Naive B cell (primary cell): ENCODE measurements at regions not wholly inside any gene's neighbourhood (a gene's known extent, or its start where the extent isn't known, plus 50 kb on each side); places are given as distances from the start of the nearest gene placed in this dataset.
A peak's percentile ranks its signal among the peaks of the same experiment; 100 is the strongest.
"Not testable (repeated sequence)": the region's sequence is repeated elsewhere in the genome, so short reads cannot be mapped to it uniquely, and the experiment has no call there.

Experiments
- ATAC-seq, 2 donors: fragments of 150-1000 bp; cut with Tn5 transposase; 2 replicates each; pipeline ENCODE4 v1.10.0; 2021; ENCODE audit warnings: low read depth in 2 of 2, mild to moderate bottlenecking in 2 of 2, moderate library complexity in 2 of 2
- DNase-seq: peaks from one replicate; pipeline ENCODE4 v3.0.0; 2022
- H3K27ac Mint-ChIP-seq, 6 donors: one replicate each; pipeline ENCODE4 v1.8.0; 2020 to 2022; ENCODE audit warnings: mild to moderate bottlenecking in 6 of 6, mixed read lengths in 6 of 6, moderate library complexity in 5 of 6, inconsistent platforms in 2 of 6
- H3K27me3 Mint-ChIP-seq, 3 donors: one replicate each; pipeline ENCODE4 v1.8.0; 2021 to 2022; ENCODE audit warnings: mixed read lengths in 3 of 3, mild to moderate bottlenecking in 1 of 3
- H3K36me3 Mint-ChIP-seq, 2 donors: one replicate each; pipeline ENCODE4 v1.8.0; 2020 to 2022; ENCODE audit warnings: mixed read lengths in 2 of 2, inconsistent platforms in 1 of 2, mild to moderate bottlenecking in 1 of 2
- H3K4me1 Mint-ChIP-seq, 3 donors: one replicate each; pipeline ENCODE4 v1.8.0; 2020 to 2022; ENCODE audit warnings: mixed read lengths in 3 of 3, inconsistent platforms in 1 of 3, mild to moderate bottlenecking in 1 of 3, moderate library complexity in 1 of 3
- H3K4me3 Mint-ChIP-seq, 8 donors: one replicate each; pipeline ENCODE4 v1.8.0; 2020 to 2022; ENCODE audit warnings: mild to moderate bottlenecking in 8 of 8, mixed read lengths in 8 of 8, moderate library complexity in 8 of 8, inconsistent platforms in 2 of 8
- H3K9me3 Mint-ChIP-seq, 7 donors: one replicate each; pipeline ENCODE4 v1.8.0; 2020 to 2022; ENCODE audit warnings: mixed read lengths in 7 of 7, mild to moderate bottlenecking in 5 of 7, inconsistent platforms in 2 of 7, moderate library complexity in 1 of 7

GRCh38 chr3:64375737-64376136 is 150.5 kb upstream of the PRICKLE2 start:
- H3K4me1 Mint-ChIP-seq, result no peaks in the 10 kb centered on the region
- H3K36me3 Mint-ChIP-seq, result no peaks in the 10 kb centered on the region
- no peak overlapping the region for H3K4me3 Mint-ChIP-seq
- ATAC-seq (no peak), DNase-seq (no peak)
- H3K27ac Mint-ChIP-seq, result no peak overlapping the region
- no peaks in the 10 kb centered on the region for H3K27me3 Mint-ChIP-seq
- H3K9me3 Mint-ChIP-seq, result peaks cover 0 to 16% (median 0%) of the 10 kb centered on the region in 7 donors

GRCh38 chr3:64369390-64369789 is 144.1 kb upstream of the PRICKLE2 start:
- no peak for ATAC-seq
- no peak overlapping the region for H3K27ac Mint-ChIP-seq

GRCh38 chr3:64368257-64369020 is 143.2 kb upstream of the PRICKLE2 start:
- no peak overlapping the region for H3K27ac Mint-ChIP-seq
- DNase-seq (no peak), ATAC-seq (no peak)
- H3K27me3 Mint-ChIP-seq, result peaks cover 0 to 9% (median 0%) of the 10 kb centered on the region in 3 donors
- H3K4me1 Mint-ChIP-seq, result no peaks in the 10 kb centered on the region
- H3K9me3 Mint-ChIP-seq, result peaks cover 0 to 6% (median 0%) of the 10 kb centered on the region in 7 donors
- H3K4me3 Mint-ChIP-seq, result no peak overlapping the region
- no peaks in the 10 kb centered on the region for H3K36me3 Mint-ChIP-seq

More at GRCh38 chr3:64369390-64369789, 144.1 kb upstream of the PRICKLE2 start:
- Mint-ChIP-seq H3K4me1 (no peaks in the 10 kb centered on the region), H3K9me3 (peaks cover 0 to 6% (median 0%) of the 10 kb centered on the region in 7 donors), H3K36me3 (no peaks in the 10 kb centered on the region), H3K4me3 (no peak overlapping the region), H3K27me3 (peaks cover 0 to 8% (median 0%) of the 10 kb centered on the region in 3 donors)
- no peak for DNase-seq

GRCh38 chr3:64365877-64366276 is 140.6 kb upstream of the PRICKLE2 start:
- Mint-ChIP-seq H3K4me1 (no peaks in the 10 kb centered on the region), H3K27me3 (peaks cover 0 to 9% (median 0%) of the 10 kb centered on the region in 3 donors), H3K4me3 (no peak overlapping the region), H3K9me3 (peaks cover 0 to 6% (median 0%) of the 10 kb centered on the region in 7 donors), H3K36me3 (no peaks in the 10 kb centered on the region), H3K27ac (no peak overlapping the region)
- ATAC-seq (no peak), DNase-seq (no peak)

- no peaks in the 10 kb centered on the region for H3K36me3 Mint-ChIP-seq
- H3K4me3 Mint-ChIP-seq, result no peak overlapping the region
- H3K9me3 Mint-ChIP-seq, result peaks cover 0 to 6% (median 0%) of the 10 kb centered on the region in 7 donors
- peaks cover 0 to 9% (median 0%) of the 10 kb centered on the region in 3 donors for H3K27me3 Mint-ChIP-seq
- ATAC-seq (no peak), DNase-seq (no peak)
- no peaks in the 10 kb centered on the region for H3K4me1 Mint-ChIP-seq
- H3K27ac Mint-ChIP-seq, result no peak overlapping the region
Observed at GRCh38 chr3:64363842-64364241, 138.6 kb upstream of the PRICKLE2 start.

GRCh38 chr3:64361962-64362735 is 136.9 kb upstream of the PRICKLE2 start:
- no peak overlapping the region for H3K27ac Mint-ChIP-seq
- ATAC-seq, result no peak
- peaks cover 0 to 6% (median 0%) of the 10 kb centered on the region in 3 donors for H3K27me3 Mint-ChIP-seq
- no peak for DNase-seq
- no peaks in the 10 kb centered on the region for H3K4me1 Mint-ChIP-seq
- H3K9me3 Mint-ChIP-seq, result peaks cover 0 to 6% (median 0%) of the 10 kb centered on the region in 7 donors
- H3K4me3 Mint-ChIP-seq, result no peak overlapping the region
- H3K36me3 Mint-ChIP-seq, result no peaks in the 10 kb centered on the region

GRCh38 chr3:64361036-64361435 is 135.8 kb upstream of the PRICKLE2 start:
- not testable (repeated sequence) for H3K27ac Mint-ChIP-seq, H3K36me3 Mint-ChIP-seq, H3K4me3 Mint-ChIP-seq, H3K27me3 Mint-ChIP-seq, ATAC-seq, H3K9me3 Mint-ChIP-seq, H3K4me1 Mint-ChIP-seq, DNase-seq

- Mint-ChIP-seq H3K36me3 (no peaks in the 10 kb centered on the region), H3K9me3 (peaks cover 0 to 6% (median 0%) of the 10 kb centered on the region in 7 donors), H3K4me1 (peaks cover 0 to 5% (median under 1%) of the 10 kb centered on the region in 3 donors), H3K27me3 (peaks cover 0 to 4% (median 0%) of the 10 kb centered on the region in 3 donors), H3K4me3 (no peak overlapping the region), H3K27ac (no peak overlapping the region)
- no peak for DNase-seq
- ATAC-seq, result no peak
Observed at GRCh38 chr3:64360280-64360679, 135.0 kb upstream of the PRICKLE2 start.

- H3K9me3 Mint-ChIP-seq, result peaks cover 0 to 6% (median 0%) of the 10 kb centered on the region in 7 donors
- ATAC-seq (no peak), DNase-seq (no peak)
- H3K27ac Mint-ChIP-seq, result no peak overlapping the region
- H3K4me1 Mint-ChIP-seq, result peaks cover 0 to 10% (median 3%) of the 10 kb centered on the region in 3 donors
- no peaks in the 10 kb centered on the region for H3K36me3 Mint-ChIP-seq
- H3K27me3 Mint-ChIP-seq, result peaks cover 0 to 4% (median 0%) of the 10 kb centered on the region in 3 donors
- H3K4me3 Mint-ChIP-seq, result no peak overlapping the region
Observed at GRCh38 chr3:64359735-64360134, 134.5 kb upstream of the PRICKLE2 start.

- H3K27me3 Mint-ChIP-seq, result no peaks in the 10 kb centered on the region
- H3K4me3 Mint-ChIP-seq, result peak overlapping the region in 1 of 8 donors; percentile 2
- no peak overlapping the region for H3K27ac Mint-ChIP-seq
Observed at GRCh38 chr3:64358853-64359252, 133.6 kb upstream of the PRICKLE2 start.

GRCh38 chr3:64358176-64358575 is 132.9 kb upstream of the PRICKLE2 start:
- Mint-ChIP-seq H3K9me3 (peaks cover 0 to 6% (median 0%) of the 10 kb centered on the region in 7 donors), H3K36me3 (no peaks in the 10 kb centered on the region), H3K27ac (no peak overlapping the region), H3K4me1 (peaks cover 0 to 10% (median 3%) of the 10 kb centered on the region in 3 donors), H3K27me3 (no peaks in the 10 kb centered on the region), H3K4me3 (no peak overlapping the region)
- ATAC-seq (no peak), DNase-seq (no peak)

More at GRCh38 chr3:64358853-64359252, 133.6 kb upstream of the PRICKLE2 start:
- ATAC-seq, result no peak
- Mint-ChIP-seq H3K36me3 (no peaks in the 10 kb centered on the region), H3K9me3 (peaks cover 0 to 6% (median 0%) of the 10 kb centered on the region in 7 donors), H3K4me1 (peaks cover 0 to 10% (median 3%) of the 10 kb centered on the region in 3 donors)
- DNase-seq, result no peak

- H3K9me3 Mint-ChIP-seq, result peaks cover 0 to 6% (median 0%) of the 10 kb centered on the region in 7 donors
- H3K36me3 Mint-ChIP-seq, result no peaks in the 10 kb centered on the region
- H3K27me3 Mint-ChIP-seq, result no peaks in the 10 kb centered on the region
- peaks cover 0 to 10% (median 3%) of the 10 kb centered on the region in 3 donors for H3K4me1 Mint-ChIP-seq
- ATAC-seq (no peak), DNase-seq (no peak)
- no peak overlapping the region for H3K27ac Mint-ChIP-seq
- no peak overlapping the region for H3K4me3 Mint-ChIP-seq
Observed at GRCh38 chr3:64357481-64357880, 132.2 kb upstream of the PRICKLE2 start.

- no peaks in the 10 kb centered on the region for H3K36me3 Mint-ChIP-seq
- H3K9me3 Mint-ChIP-seq, result peaks cover 0 to 6% (median 0%) of the 10 kb centered on the region in 7 donors
- no peak overlapping the region for H3K4me3 Mint-ChIP-seq
- H3K27me3 Mint-ChIP-seq, result no peaks in the 10 kb centered on the region
- no peak for DNase-seq
- peaks cover 0 to 10% (median 3%) of the 10 kb centered on the region in 3 donors for H3K4me1 Mint-ChIP-seq
- peak in 1 of 2 donors; percentile 20 for ATAC-seq
- H3K27ac Mint-ChIP-seq, result peak overlapping the region in 1 of 6 donors; percentile 60
Observed at GRCh38 chr3:64355401-64355807, 130.1 kb upstream of the PRICKLE2 start.
